ENCODE measurements at regions not wholly inside any gene's neighbourhood (a gene's known extent, or its start where the extent isn't known, plus 50 kb on each side); places are given as distances from the start of the nearest gene placed in this dataset.

DNA sequence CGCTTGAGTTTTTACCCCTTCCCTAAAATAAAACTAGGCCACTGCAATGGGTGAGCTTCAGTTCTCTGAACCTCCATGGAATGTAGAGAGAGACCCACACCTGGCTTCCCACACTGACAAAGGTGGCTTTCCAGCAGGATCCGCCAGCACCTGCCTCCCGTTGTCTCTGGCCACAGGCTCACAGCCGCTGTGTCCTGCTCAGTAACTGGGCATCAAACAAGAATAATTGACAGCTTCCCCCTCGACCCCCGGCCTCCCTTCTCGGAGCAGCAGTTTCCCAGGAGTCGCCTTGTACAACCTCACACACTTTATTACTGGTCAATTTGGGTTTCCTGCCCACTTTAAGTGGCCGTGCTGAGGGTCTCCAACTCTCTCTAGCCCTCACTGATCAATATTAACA, 586.1 kb upstream of the PSMD7 start:
- DNase-seq (ENCODE audit: insufficient read length, low spot score) (no peak), FAIRE-seq (no peak)
- TF ChIP-seq, protein P1, sequence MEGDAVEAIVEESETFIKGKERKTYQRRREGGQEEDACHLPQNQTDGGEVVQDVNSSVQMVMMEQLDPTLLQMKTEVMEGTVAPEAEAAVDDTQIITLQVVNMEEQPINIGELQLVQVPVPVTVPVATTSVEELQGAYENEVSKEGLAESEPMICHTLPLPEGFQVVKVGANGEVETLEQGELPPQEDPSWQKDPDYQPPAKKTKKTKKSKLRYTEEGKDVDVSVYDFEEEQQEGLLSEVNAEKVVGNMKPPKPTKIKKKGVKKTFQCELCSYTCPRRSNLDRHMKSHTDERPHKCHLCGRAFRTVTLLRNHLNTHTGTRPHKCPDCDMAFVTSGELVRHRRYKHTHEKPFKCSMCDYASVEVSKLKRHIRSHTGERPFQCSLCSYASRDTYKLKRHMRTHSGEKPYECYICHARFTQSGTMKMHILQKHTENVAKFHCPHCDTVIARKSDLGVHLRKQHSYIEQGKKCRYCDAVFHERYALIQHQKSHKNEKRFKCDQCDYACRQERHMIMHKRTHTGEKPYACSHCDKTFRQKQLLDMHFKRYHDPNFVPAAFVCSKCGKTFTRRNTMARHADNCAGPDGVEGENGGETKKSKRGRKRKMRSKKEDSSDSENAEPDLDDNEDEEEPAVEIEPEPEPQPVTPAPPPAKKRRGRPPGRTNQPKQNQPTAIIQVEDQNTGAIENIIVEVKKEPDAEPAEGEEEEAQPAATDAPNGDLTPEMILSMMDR (IDR thresholded peaks at IDR 0.05; ENCODE audit: insufficient read depth, missing control alignments): no peak

DNA sequence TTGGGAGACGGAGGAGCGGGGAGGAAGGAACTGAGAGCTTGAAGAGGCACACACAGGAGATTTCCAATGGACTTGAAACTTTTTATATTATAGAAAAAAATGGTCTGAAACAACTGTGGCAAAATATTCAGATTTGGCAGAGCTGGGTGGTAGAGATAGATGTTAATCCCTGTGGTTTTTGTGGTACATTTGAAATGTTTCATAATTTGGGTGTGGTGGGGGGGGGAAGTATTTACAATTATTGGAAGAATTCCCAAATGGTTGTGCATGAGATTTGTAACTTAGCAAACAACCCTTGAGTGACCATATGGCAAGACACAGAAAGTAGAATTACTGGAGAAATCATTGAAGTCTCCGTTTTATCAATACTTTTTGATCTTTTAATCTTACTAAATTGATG, 588.8 kb upstream of the PSMD7 start:
- TF ChIP-seq, protein P1 (IDR thresholded peaks at IDR 0.05; ENCODE audit: insufficient read depth, missing control alignments): no peak
- DNase-seq (ENCODE audit: insufficient read length, low spot score) (no peak), FAIRE-seq (no peak)

DNA sequence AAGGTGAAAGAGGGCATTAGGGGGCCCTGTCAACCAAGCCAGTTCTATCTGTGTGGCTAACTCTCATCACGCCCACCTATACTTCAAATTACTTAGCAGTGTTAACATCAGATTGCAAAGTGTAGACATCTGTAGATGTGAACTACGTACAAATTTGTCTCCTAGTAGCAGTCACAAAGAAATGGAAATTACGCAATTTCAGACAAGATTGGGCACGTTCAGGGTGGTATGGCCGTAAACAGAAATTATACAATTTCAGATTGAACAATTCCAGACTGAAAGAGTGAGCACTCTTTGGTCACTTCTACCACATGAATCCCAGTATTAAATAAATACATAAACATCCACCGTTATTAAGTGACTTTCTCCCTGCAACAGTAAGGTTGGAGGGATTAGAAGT, 592.7 kb upstream of the PSMD7 start:
- DNase-seq (ENCODE audit: insufficient read length, low spot score): no peak
- TF ChIP-seq, protein P1 (IDR thresholded peaks at IDR 0.05; ENCODE audit: insufficient read depth, missing control alignments): no peak
- no peak for FAIRE-seq

DNA sequence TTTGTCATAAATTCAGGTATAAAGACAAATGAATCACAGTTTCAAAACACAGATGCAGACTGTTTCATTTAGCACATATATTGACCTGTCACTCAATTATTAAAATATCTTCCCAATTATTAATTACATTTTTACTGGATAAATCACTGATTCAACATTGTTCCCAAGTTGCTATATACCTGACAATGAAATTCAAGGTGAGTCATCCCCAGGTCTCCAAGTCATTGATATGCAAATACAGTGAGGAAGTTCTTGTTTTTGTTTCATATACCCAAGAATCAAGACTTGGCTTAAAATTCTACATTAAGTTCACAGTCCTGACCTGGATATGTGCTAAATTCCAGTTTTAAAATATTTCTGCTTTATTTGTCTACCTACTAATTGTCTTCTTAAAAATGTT, 599.3 kb upstream of the PSMD7 start:
- DNase-seq (ENCODE audit: insufficient read length, low spot score): no peak
- TF ChIP-seq, protein P1 (IDR thresholded peaks at IDR 0.05; ENCODE audit: insufficient read depth, missing control alignments): no peak
- no peak for FAIRE-seq

DNA sequence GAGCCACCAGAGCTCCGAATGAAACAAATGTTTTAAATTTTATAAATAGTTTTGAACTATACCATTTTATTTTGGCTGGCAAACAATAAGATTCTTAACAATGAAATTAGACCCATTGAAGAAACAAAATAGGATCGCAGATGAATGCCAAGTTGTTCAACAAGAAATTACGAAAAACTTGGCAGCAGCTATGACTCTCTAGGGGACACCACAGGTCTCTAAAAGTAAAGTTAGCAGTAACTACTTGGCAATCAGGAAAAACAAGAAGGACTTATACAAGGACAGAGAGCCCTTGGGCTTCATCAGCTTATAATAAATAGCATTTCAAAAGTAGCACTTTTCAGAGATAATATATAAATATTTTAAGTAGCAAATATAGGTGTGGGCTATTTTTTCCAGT, 603.8 kb upstream of the PSMD7 start:
- DNase-seq (ENCODE audit: insufficient read length, low spot score) (no peak), FAIRE-seq (no peak)
- TF ChIP-seq, protein P1 (IDR thresholded peaks at IDR 0.05; ENCODE audit: insufficient read depth, missing control alignments): no peak

DNA sequence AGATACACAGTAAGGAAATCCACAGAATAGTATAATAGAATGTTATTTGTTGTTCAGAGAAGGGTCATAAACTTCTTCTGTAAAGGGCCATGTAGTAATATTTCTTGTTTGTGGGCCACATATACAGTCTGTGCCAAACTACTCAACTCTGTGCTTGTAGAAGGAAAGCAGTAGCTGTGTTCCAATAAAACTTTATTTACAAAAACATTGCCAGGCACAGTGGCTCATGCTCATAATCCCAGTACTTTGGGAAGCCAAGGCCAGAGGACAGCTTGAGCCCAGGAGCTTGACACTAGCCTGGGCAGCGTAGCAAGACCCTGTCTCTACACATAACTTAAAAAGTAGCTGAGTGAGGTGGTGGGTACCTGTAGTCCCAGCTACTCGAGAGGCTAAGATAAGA, 612.8 kb upstream of the PSMD7 start:
- FAIRE-seq: no peak
- no peak for DNase-seq (ENCODE audit: insufficient read length, low spot score)
- TF ChIP-seq, protein P1 (IDR thresholded peaks at IDR 0.05; ENCODE audit: insufficient read depth, missing control alignments): no peak

DNA sequence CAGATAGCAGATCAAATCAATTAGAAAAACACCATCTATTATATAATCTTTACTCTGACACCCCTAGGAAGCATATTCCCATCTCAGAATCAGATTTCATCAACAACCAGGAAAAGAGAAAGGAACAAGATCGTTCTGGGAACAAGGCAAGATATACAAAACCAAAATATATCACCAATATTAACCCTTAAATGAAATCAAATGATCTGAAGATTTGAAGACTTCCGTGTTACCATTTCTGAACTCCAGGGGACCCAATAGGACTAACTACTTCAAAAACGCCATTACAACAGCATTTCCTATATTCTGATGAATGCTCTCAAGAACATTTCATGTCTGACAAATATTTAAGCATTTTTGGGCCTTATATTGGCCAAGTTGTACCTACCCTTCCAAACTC, 624.2 kb upstream of the ZFHX3 start:
- TF ChIP-seq, protein P1 (IDR thresholded peaks at IDR 0.05; ENCODE audit: insufficient read depth, missing control alignments): no peak
- FAIRE-seq (no peak), DNase-seq (ENCODE audit: insufficient read length, low spot score) (no peak)
